Keratinocyte (primary cell): ENCODE measurements at regions not wholly inside any gene's neighbourhood (a gene's known extent, or its start where the extent isn't known, plus 50 kb on each side); places are given as distances from the start of the nearest gene placed in this dataset.

ENCODE experiments used
- EZH2 ChIP-seq: IDR thresholded peaks from one replicate; pipeline ENCODE4 v1.6.1; 2012; ENCODE audit warnings: inconsistent platforms, mild to moderate bottlenecking, low read length, moderate library complexity
- TF ChIP-seq, protein P1 (sequence below), 3 experiments: IDR thresholded peaks in 1 of 3; conservative IDR thresholded peaks in 1 of 3; optimal IDR thresholded peaks in 1 of 3; 2 replicates in 2 of 3; 3 replicates in 1 of 3; pipeline versions ENCODE3 to v1.5.1; 2011; ENCODE audit warnings: low read length in 3 of 3, mild to moderate bottlenecking in 3 of 3, moderate library complexity in 2 of 3, control low read depth in 1 of 3, inconsistent platforms in 1 of 3; ENCODE audit not compliant: insufficient read depth in 2 of 3; ENCODE audit errors: extremely low read depth in 1 of 3

DNA sequence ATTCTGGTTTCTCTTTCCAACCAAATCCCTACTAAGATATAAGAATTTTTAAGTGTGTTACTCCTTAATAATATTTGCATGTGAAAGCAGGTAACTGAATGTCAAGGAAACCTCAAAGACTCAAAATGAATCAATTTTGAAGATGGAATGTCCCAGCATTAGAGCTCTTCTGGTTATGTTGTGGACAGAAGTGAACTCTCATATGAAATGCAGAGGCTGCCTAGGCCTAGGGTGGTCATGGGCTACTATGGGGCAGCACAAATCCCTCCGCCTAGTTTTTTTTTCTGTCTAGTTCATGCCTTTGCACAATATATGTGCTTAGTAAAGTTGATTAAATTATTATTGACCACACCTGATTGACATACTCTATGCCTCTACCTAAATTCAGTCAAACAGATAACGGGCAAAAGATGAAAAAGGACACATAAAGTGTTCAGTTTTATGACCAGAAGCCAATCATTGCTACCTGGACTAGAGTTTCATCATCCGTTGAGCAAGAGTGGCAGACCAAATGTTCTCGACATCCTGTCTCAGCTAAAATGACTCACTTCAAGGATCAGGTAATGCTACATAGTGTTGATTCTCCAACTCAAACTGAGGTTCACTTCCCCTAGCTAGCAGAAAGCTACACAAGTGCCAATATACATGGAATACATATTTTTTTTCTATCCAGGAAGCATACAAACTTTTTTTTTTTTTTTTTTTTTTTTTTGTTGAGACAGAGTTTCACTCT lies 1211.4 kb downstream of the VRK1 start:
- TF ChIP-seq, protein P1, sequence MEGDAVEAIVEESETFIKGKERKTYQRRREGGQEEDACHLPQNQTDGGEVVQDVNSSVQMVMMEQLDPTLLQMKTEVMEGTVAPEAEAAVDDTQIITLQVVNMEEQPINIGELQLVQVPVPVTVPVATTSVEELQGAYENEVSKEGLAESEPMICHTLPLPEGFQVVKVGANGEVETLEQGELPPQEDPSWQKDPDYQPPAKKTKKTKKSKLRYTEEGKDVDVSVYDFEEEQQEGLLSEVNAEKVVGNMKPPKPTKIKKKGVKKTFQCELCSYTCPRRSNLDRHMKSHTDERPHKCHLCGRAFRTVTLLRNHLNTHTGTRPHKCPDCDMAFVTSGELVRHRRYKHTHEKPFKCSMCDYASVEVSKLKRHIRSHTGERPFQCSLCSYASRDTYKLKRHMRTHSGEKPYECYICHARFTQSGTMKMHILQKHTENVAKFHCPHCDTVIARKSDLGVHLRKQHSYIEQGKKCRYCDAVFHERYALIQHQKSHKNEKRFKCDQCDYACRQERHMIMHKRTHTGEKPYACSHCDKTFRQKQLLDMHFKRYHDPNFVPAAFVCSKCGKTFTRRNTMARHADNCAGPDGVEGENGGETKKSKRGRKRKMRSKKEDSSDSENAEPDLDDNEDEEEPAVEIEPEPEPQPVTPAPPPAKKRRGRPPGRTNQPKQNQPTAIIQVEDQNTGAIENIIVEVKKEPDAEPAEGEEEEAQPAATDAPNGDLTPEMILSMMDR (optimal IDR thresholded peaks at IDR 0.05 in 1 of 3, IDR thresholded peaks at IDR 0.05 in 1 of 3, conservative IDR thresholded peaks at IDR 0.05 in 1 of 3; ENCODE audit: extremely low read depth in 1 of 3, insufficient read depth in 2 of 3, low read length in 3 of 3), result no peak
- TF ChIP-seq EZH2, result no peak
